B cell (primary cell): ENCODE measurements at regions not wholly inside any gene's neighbourhood (a gene's known extent, or its start where the extent isn't known, plus 50 kb on each side); places are given as distances from the start of the nearest gene placed in this dataset.

ENCODE experiments used
- ATAC-seq: fragments of 200-7000 bp; cut with Tn5 transposase; one replicate; pipeline ENCODE4 v1.10.0; 2021; ENCODE audit warnings: low read depth, mild to moderate bottlenecking, moderate number of reproducible peaks, moderate library complexity
- CTCF ChIA-PET: fragments of 350-600 bp; sonication (Branson Sonifier 250); formaldehyde crosslinking; loops from one replicate; lab custom pipeline; 2021; ENCODE audit warnings: antibody characterized with exemption, inconsistent platforms; lab: Charles Lee
- POLR2A ChIA-PET: fragments of 350-600 bp; sonication (Branson Sonifier 250); formaldehyde crosslinking; loops from one replicate; lab custom pipeline; 2021; ENCODE audit warnings: antibody characterized with exemption; lab: Charles Lee
- DNase-seq: peaks from one replicate; pipeline ENCODE4 v3.0.0; 2013
- H2AFZ ChIP-seq: 2 replicates; pipeline ENCODE4 v1.6.1; 2012; ENCODE audit warnings: mild to moderate bottlenecking, low read depth, low read length; ENCODE audit not compliant: insufficient read depth, poor library complexity, severe bottlenecking
- H3K27ac ChIP-seq, 2 donors: 1 replicate in 1 of 2; 2 replicates in 1 of 2; pipeline ENCODE4 v1.5.1; 2012 to 2013; ENCODE audit warnings: low read length in 2 of 2, mild to moderate bottlenecking in 2 of 2, moderate library complexity in 1 of 2
- H3K27me3 ChIP-seq, 4 experiments: fragments of 200-600 bp in 1 of 4; sonication (generic) in 1 of 4; replicated peaks in 1 of 4; 1 replicate in 2 of 4; 2 replicates in 2 of 4; pipeline versions ENCODE4 v1.6.1 to v1.7.0; 2013 to 2016; ENCODE audit warnings: low read length in 3 of 4, mild to moderate bottlenecking in 2 of 4, mixed read lengths in 1 of 4, moderate library complexity in 1 of 4; ENCODE audit not compliant: insufficient read depth in 4 of 4, control insufficient read depth in 3 of 4; ENCODE audit errors: control extremely low read depth in 1 of 4
- H3K36me3 ChIP-seq, 2 experiments: replicated peaks in 1 of 2; 1 replicate in 1 of 2; 2 replicates in 1 of 2; pipeline versions ENCODE4 v1.6.1 to v1.7.1; 2013; ENCODE audit warnings: low read length in 1 of 2; ENCODE audit not compliant: insufficient read depth in 2 of 2, control insufficient read depth in 1 of 2; ENCODE audit errors: control extremely low read depth in 1 of 2, extremely low read depth in 1 of 2
- H3K4me1 ChIP-seq, 2 donors: fragments of 200-600 bp in 1 of 2; sonication (generic) in 1 of 2; 1 replicate in 1 of 2; 2 replicates in 1 of 2; pipeline versions ENCODE4 v1.5.1 to v1.6.1; 2013 to 2017; ENCODE audit warnings: low read length in 2 of 2; ENCODE audit not compliant: control insufficient read depth in 2 of 2, insufficient read depth in 2 of 2
- H3K4me2 ChIP-seq: replicated peaks from 2 replicates; pipeline ENCODE3; 2012; ENCODE audit warnings: mild to moderate bottlenecking, low read depth, low read length; ENCODE audit not compliant: poor library complexity, severe bottlenecking
- H3K4me3 ChIP-seq, 5 experiments: fragments of 200-600 bp in 1 of 5; sonication (generic) in 1 of 5; 1 replicate in 3 of 5; 2 replicates in 2 of 5; pipeline versions ENCODE4 v1.5.1 to v1.7.0; 2011 to 2016; ENCODE audit warnings: low read length in 4 of 5, mild to moderate bottlenecking in 4 of 5, low read depth in 2 of 5, control low read depth in 1 of 5, moderate library complexity in 1 of 5; ENCODE audit not compliant: insufficient read depth in 1 of 5; ENCODE audit errors: control extremely low read depth in 1 of 5, extremely low read depth in 1 of 5
- H3K79me2 ChIP-seq: fragments of 200-600 bp; sonication (generic); one replicate; pipeline ENCODE4 v1.6.0; 2016; ENCODE audit warnings: low read length; ENCODE audit not compliant: control insufficient read depth, insufficient read depth
- H3K9ac ChIP-seq: fragments of 200-600 bp; sonication (generic); 2 replicates; pipeline ENCODE4 v1.6.1; 2017; ENCODE audit warnings: mild to moderate bottlenecking, low read length, moderate library complexity
- H3K9me3 ChIP-seq, 3 donors: one replicate each; pipeline versions ENCODE4 v1.6.1 to v1.7.1; 2013; ENCODE audit warnings: low read length in 2 of 3; ENCODE audit not compliant: control insufficient read depth in 2 of 3, insufficient read depth in 1 of 3; ENCODE audit errors: control extremely low read depth in 1 of 3
- H4K20me1 ChIP-seq: 2 replicates; pipeline ENCODE4 v1.6.0; 2012; ENCODE audit warnings: mild to moderate bottlenecking, low read length; ENCODE audit not compliant: insufficient read depth, control insufficient read depth, poor library complexity, severe bottlenecking
- H3K27ac Mint-ChIP-seq: one replicate; pipeline ENCODE4 v1.8.0; 2021; ENCODE audit warnings: mixed read lengths
- H3K27me3 Mint-ChIP-seq: one replicate; pipeline ENCODE4 v1.8.0; 2021; ENCODE audit warnings: mixed read lengths
- H3K4me1 Mint-ChIP-seq: one replicate; pipeline ENCODE4 v1.8.0; 2021; ENCODE audit warnings: mixed read lengths
- H3K4me3 Mint-ChIP-seq: one replicate; pipeline ENCODE4 v1.8.0; 2021; ENCODE audit warnings: mixed read lengths
- H3K9me3 Mint-ChIP-seq: one replicate; pipeline ENCODE4 v1.8.0; 2022; ENCODE audit warnings: mixed read lengths; ENCODE audit not compliant: insufficient read depth
- CTCF ChIP-seq: fragments of 200-600 bp; IDR thresholded peaks from one replicate; pipeline ENCODE4 v1.8.0; 2022; ENCODE audit warnings: antibody characterized with exemption, mild to moderate bottlenecking
- EZH2 ChIP-seq: IDR thresholded peaks from 2 replicates; pipeline ENCODE4 v1.6.1; 2012; ENCODE audit warnings: borderline replicate concordance, low read depth, mild to moderate bottlenecking, moderate library complexity, low read length; ENCODE audit not compliant: insufficient read depth, poor library complexity, severe bottlenecking
- WGBS: methylation state at CpG from one replicate; pipeline ENCODE4 v1.1.5; 2013; ENCODE audit warnings: missing lambda C conversion rate; ENCODE audit not compliant: insufficient coverage; 5-methylcytosine and 5-hydroxymethylcytosine counted together
- intact Hi-C: fragments of 100-400 bp; cut with micrococcal nuclease; formaldehyde crosslinking; loops from one replicate; pipeline ENCODE4 v1.10.0; 2022

GRCh38 chr6:81233990-81234389 lies 518.5 kb downstream of the TENT5A start:
- no peak overlapping the region for H3K4me3 Mint-ChIP-seq
- intact Hi-C loops = no loop called here
- DNase-seq (no peak), ATAC-seq (no peak)
- Histone ChIP-seq H3K9ac (no peak overlapping the region), H3K4me1 (no peaks in the 10 kb centered on the region), H3K4me3 (no peak overlapping the region), H3K79me2 (no peaks in the 10 kb centered on the region), H3K27me3 (no peaks in the 10 kb centered on the region), H4K20me1 (no peaks in the 10 kb centered on the region), H2AFZ (no peak overlapping the region), H3K27ac (no peak overlapping the region), H3K4me2 (no peak overlapping the region), H3K36me3 (no peaks in the 10 kb centered on the region), H3K9me3 (no peaks in the 10 kb centered on the region)
- no peaks in the 10 kb centered on the region for H3K4me1 Mint-ChIP-seq
- no peak overlapping the region for H3K27ac Mint-ChIP-seq
- no peaks in the 10 kb centered on the region for H3K27me3 Mint-ChIP-seq
- TF ChIP-seq CTCF = no peak
- ChIA-PET POLR2A (no interaction called here), CTCF (no interaction called here)
- WGBS = no CpG with 5 or more reads among the region's 1 CpG
- no peaks in the 10 kb centered on the region for H3K9me3 Mint-ChIP-seq

- no peaks in the 10 kb centered on the region for H3K4me1 Mint-ChIP-seq
- no peak overlapping the region for H3K9ac ChIP-seq
- H3K4me1 ChIP-seq = no peaks in the 10 kb centered on the region
- intact Hi-C loops = no loop called here
- WGBS = no CpG with 5 or more reads among the region's 2 CpGs
- no peaks in the 10 kb centered on the region for H3K79me2 ChIP-seq
- CTCF ChIA-PET = no interaction called here
- no peaks in the 10 kb centered on the region for H3K27me3 ChIP-seq
- DNase-seq (no peak), ATAC-seq (no peak)
- no peak for TF ChIP-seq CTCF
- no peak for TF ChIP-seq EZH2
- H3K4me3 Mint-ChIP-seq = no peak overlapping the region
- H3K27ac ChIP-seq = no peak overlapping the region
- H3K27ac Mint-ChIP-seq = no peak overlapping the region
- no peak overlapping the region for H2AFZ ChIP-seq
- no peaks in the 10 kb centered on the region for H4K20me1 ChIP-seq
- no peak overlapping the region for H3K4me2 ChIP-seq
- H3K36me3 ChIP-seq = no peaks in the 10 kb centered on the region
- H3K9me3 ChIP-seq = no peaks in the 10 kb centered on the region
- H3K9me3 Mint-ChIP-seq = no peaks in the 10 kb centered on the region
- POLR2A ChIA-PET = no interaction called here
- H3K27me3 Mint-ChIP-seq = no peaks in the 10 kb centered on the region
- H3K4me3 ChIP-seq = no peak overlapping the region
These were observed 523.4 kb downstream of the TENT5A start for GRCh38 chr6:81228912-81229555.
